Upper lobe of left lung (tissue), 6 donors: ENCODE measurements at regions not wholly inside any gene's neighbourhood (a gene's known extent, or its start where the extent isn't known, plus 50 kb on each side); places are given as distances from the start of the nearest gene placed in this dataset.

Experiments
- ATAC-seq, 2 donors: fragments of 200-7000 bp; cut with Tn5 transposase; one replicate each; pipeline ENCODE4 v1.9.1; 2022; ENCODE audit warnings: mild to moderate bottlenecking in 2 of 2, moderate library complexity in 2 of 2; ENCODE audit not compliant: low FRiP score in 2 of 2
- DNase-seq, 2 donors: peaks; one replicate each; pipeline ENCODE4 v3.0.0-alpha.2; 2019 to 2020
- H3K27ac ChIP-seq, 4 donors: fragments of 200-600 bp; sonication (generic); one replicate each; pipeline ENCODE4 v1.5.1; 2016 to 2019
- H3K27me3 ChIP-seq, 4 donors: fragments of 200-600 bp; sonication (generic); one replicate each; pipeline ENCODE4 v1.5.1; 2017 to 2019
- H3K36me3 ChIP-seq, 4 donors: fragments of 200-600 bp; sonication (generic); one replicate each; pipeline ENCODE4 v1.5.1; 2016 to 2019
- H3K4me1 ChIP-seq, 4 donors: fragments of 200-600 bp; sonication (generic); one replicate each; pipeline ENCODE4 v1.5.1; 2018 to 2019
- H3K4me3 ChIP-seq, 4 donors: fragments of 200-600 bp; sonication (generic); one replicate each; pipeline ENCODE4 v1.5.1; 2017 to 2019; ENCODE audit warnings: mild to moderate bottlenecking in 2 of 4, moderate library complexity in 1 of 4
- H3K9me3 ChIP-seq, 4 donors: fragments of 200-600 bp; sonication (generic); one replicate each; pipeline ENCODE4 v1.5.1; 2018 to 2019
- CTCF ChIP-seq, 6 experiments: fragments of 450-650 bp in 4 of 6; fragments of 200-600 bp in 2 of 6; sonication (generic) in 2 of 6; IDR thresholded peaks; one replicate each; pipeline ENCODE4 v1.5.1; 2016 to 2019; ENCODE audit warnings: antibody characterized with exemption in 6 of 6
- EP300 ChIP-seq, 4 donors: sonication (generic); formaldehyde crosslinking; IDR thresholded peaks; one replicate each; pipeline ENCODE4 v1.5.1; 2017; ENCODE audit warnings: antibody characterized with exemption in 4 of 4, control low read depth in 2 of 4
- POLR2A ChIP-seq, 4 donors: fragments of 450-650 bp; IDR thresholded peaks; one replicate each; pipeline ENCODE4 v1.5.1; 2016 to 2017; ENCODE audit warnings: antibody characterized with exemption in 4 of 4, mild to moderate bottlenecking in 2 of 4
- POLR2AphosphoS5 ChIP-seq, 2 donors: sonication (generic); formaldehyde crosslinking; IDR thresholded peaks; one replicate each; pipeline ENCODE4 v1.5.1; 2017; ENCODE audit warnings: antibody characterized with exemption in 2 of 2
- WGBS, 2 donors: methylation state at CpG; one replicate each; pipeline ENCODE4 v1.1.5; 2017 to 2018; 5-methylcytosine and 5-hydroxymethylcytosine counted together
- donor health status: DM: no; HTN: no; CAD: no; lungs with moderate emphysema.
- donor health status: DM: no; HTN: yes; CAD: no; lungs with severe emphysema.

GRCh38 chr12:13570005-13570694, 373.6 kb downstream of the EMP1 start:
- H3K4me3 ChIP-seq, result no peak overlapping the region
- no peak for TF ChIP-seq EP300 (IDR thresholded peaks at IDR 0.05)
- TF ChIP-seq POLR2A (IDR thresholded peaks at IDR 0.05), result no peak
- no peak for TF ChIP-seq POLR2AphosphoS5 (IDR thresholded peaks at IDR 0.05)
- no peak for TF ChIP-seq CTCF (IDR thresholded peaks at IDR 0.05)
- no peaks in the 10 kb centered on the region for H3K4me1 ChIP-seq
- DNase-seq (no peak), ATAC-seq (no peak)
- no peaks in the 10 kb centered on the region for H3K9me3 ChIP-seq
- H3K36me3 ChIP-seq, result no peaks in the 10 kb centered on the region
- no peak overlapping the region for H3K27ac ChIP-seq
- WGBS, 2 donors, result 71 to 72% methylated on average over 1 of the region's 1 CpG
- H3K27me3 ChIP-seq, result no peaks in the 10 kb centered on the region

DNA sequence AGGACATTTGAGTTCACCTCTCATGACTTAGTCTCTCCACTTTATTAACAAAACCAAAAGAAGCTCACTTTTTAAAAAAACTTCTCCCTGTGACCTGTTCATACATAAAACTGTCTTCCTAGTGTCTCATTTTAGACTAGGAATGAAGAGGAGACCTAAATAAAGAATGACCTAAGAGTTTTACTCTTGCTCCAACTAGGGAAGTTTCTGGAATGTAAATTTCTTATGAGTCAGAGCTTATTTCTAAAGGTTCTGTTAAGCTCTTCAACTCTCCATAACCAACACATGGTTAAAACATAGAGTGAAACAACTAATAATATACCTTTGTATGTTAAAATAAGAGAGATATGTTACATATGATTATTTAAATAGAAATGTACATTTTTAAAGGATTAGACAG, 369.8 kb downstream of the EMP1 start:
- TF ChIP-seq POLR2A (IDR thresholded peaks at IDR 0.05) (no peak), POLR2AphosphoS5 (IDR thresholded peaks at IDR 0.05) (no peak), EP300 (IDR thresholded peaks at IDR 0.05) (no peak)
- no peaks in the 10 kb centered on the region for H3K27me3 ChIP-seq
- H3K36me3 ChIP-seq, result no peaks in the 10 kb centered on the region
- H3K9me3 ChIP-seq, result no peaks in the 10 kb centered on the region
- no peaks in the 10 kb centered on the region for H3K4me1 ChIP-seq
- DNase-seq (no peak), ATAC-seq (no peak)
- no peak overlapping the region for H3K27ac ChIP-seq
- H3K4me3 ChIP-seq, result no peak overlapping the region

DNA sequence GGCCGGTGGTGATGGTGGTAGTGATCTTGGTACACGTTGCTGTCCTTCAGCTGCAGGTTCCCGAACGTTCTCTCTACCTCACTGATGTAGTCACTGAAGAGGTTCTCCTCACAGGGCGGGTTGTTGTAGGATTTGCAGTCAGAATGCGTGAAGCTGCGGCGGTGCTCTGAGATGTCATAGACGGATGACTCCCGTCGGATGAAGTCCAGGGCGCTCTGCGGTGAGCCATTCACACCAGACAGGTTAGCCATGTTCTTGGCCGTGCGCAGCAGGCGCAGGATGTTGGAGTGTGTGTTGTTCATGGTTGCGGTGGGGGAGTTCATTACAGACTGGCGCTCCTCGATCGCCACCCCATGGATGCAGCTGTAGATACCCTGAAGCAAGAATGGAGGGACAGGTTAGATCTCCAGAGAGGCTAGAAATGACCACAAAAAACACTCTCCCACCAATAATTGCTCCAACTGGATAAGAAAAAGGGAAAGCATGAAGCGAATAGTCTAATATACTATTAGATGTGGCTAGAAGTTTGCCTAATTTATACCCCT, 367.8 kb downstream of the EMP1 start:
- Histone ChIP-seq H3K36me3 (no peaks in the 10 kb centered on the region), H3K4me1 (no peaks in the 10 kb centered on the region), H3K27me3 (no peaks in the 10 kb centered on the region), H3K4me3 (no peak overlapping the region), H3K9me3 (no peaks in the 10 kb centered on the region), H3K27ac (no peak overlapping the region)
- TF ChIP-seq CTCF (IDR thresholded peaks at IDR 0.05), result no peak
- TF ChIP-seq POLR2AphosphoS5 (IDR thresholded peaks at IDR 0.05), result no peak
- no peak for TF ChIP-seq EP300 (IDR thresholded peaks at IDR 0.05)
- TF ChIP-seq POLR2A (IDR thresholded peaks at IDR 0.05), result no peak
- ATAC-seq (no peak), DNase-seq (peak in 1 of 2 donors; percentile 22)
- WGBS, 2 donors, result 93 to 96% methylated on average over 21 of the region's 21 CpGs

DNA sequence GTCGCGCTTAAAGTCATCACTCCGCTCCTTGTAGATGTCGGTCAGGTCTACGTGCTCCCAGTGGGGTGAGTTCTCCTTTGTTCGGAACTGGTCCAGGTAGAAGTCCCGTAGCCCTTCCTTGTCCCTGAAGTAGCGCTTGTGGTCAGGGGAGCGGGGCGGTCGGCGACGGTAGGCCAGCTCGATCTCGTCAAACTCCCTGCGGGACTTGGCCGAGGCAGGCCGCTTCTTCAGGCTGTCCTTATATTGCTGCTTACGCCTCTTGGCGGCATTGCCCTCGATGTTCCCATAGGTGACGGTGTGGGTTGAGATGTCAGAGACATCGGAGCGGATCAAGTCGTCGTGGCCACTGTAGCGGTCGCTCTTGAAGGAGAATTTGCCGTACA, 367.2 kb downstream of the EMP1 start:
- Histone ChIP-seq H3K27me3 (no peaks in the 10 kb centered on the region), H3K9me3 (no peaks in the 10 kb centered on the region), H3K4me1 (no peaks in the 10 kb centered on the region), H3K4me3 (no peak overlapping the region), H3K36me3 (no peaks in the 10 kb centered on the region), H3K27ac (no peak overlapping the region)
- TF ChIP-seq POLR2A (IDR thresholded peaks at IDR 0.05), result no peak
- no peak for TF ChIP-seq POLR2AphosphoS5 (IDR thresholded peaks at IDR 0.05)
- no peak for TF ChIP-seq EP300 (IDR thresholded peaks at IDR 0.05)
- 93 to 97% methylated on average over 29 of the region's 29 CpGs for WGBS, 2 donors
- no peak for ATAC-seq
- DNase-seq, result peak in 1 of 2 donors; percentile 69

DNA sequence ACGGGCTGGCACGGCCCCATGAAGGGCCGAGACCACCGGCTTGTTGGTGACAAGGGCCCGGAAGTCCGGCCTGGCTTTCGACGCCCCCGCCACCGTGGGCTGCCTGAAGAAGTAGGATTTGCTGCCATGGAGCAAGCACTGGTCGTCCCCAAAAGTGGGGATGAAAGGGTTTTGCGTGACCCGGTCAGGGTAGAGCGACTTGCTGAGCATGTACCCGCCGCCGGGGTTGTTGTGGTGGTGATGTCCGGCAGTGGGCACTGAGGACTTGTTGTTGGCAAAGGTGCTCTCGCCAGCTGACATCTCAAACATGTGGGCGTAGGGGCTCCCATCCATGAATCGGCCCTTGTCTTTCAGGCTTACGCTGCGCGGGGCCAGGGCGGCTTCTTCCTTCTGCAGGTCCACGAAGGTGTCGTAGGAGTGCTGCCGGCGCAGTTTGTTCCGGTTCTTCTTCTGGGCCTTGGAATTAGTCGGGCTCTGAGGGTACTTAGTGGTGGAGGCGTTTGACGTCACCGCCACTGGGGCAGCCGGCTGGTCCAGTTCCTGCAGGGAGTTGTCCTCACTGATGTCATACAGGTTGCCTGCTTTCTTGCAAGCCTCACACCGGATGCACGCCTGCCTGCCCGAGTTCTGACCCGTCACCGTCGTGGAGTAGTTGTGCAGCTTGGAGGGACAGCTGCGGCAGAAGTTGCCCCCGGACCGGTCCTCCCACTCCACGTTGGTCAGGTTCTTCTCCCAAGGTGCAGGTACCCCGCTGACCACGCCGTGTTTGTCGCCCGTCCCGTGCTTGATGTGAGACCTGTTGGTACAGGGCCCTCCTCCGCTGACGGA, 366.6 kb downstream of the EMP1 start:
- Histone ChIP-seq H3K27ac (no peak overlapping the region), H3K27me3 (no peaks in the 10 kb centered on the region), H3K9me3 (no peaks in the 10 kb centered on the region), H3K36me3 (no peaks in the 10 kb centered on the region), H3K4me1 (no peaks in the 10 kb centered on the region), H3K4me3 (no peak overlapping the region)
- DNase-seq (peak in 1 of 2 donors; percentile 75), ATAC-seq (peak in 1 of 2 donors; percentile 24)
- WGBS, 2 donors, result 97% methylated on average over 31 to 53 of the region's 53 CpGs
- TF ChIP-seq POLR2A (IDR thresholded peaks at IDR 0.05) (no peak), CTCF (IDR thresholded peaks at IDR 0.05) (no peak), EP300 (IDR thresholded peaks at IDR 0.05) (no peak), POLR2AphosphoS5 (IDR thresholded peaks at IDR 0.05) (no peak)
